ENCODE measurements at regions not wholly inside any gene's neighbourhood (a gene's known extent, or its start where the extent isn't known, plus 50 kb on each side); places are given as distances from the start of the nearest gene placed in this dataset.

DNA sequence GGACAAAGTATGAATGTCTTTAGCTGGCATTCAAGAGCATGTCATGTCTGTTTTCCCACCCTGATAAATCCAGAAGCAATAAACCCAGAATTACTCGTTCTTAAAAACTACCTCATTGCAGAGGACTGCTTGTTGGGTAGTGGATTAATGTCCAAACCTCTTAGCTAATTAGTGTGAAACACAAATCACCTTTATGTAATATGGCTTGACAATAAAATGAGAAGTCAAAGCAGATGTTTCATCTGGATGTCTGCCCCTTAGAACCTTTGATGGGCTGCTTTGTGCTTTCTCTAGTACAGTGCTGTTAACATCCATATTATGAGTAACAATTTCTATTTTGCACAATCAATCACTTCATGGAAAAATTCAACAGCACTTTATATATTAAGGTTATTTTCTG, 149.1 kb upstream of the TUT7 start:
- no peaks in the 10 kb centered on the region for H3K9me3 ChIP-seq
- no peaks in the 10 kb centered on the region for H3K36me3 ChIP-seq
- intact Hi-C loops (cut with DNase I; ENCODE audit: low total_unique reads), result no loop called here
- H3K27me3 ChIP-seq (replicated peaks in 1 of 7), result peaks cover 0 to 5% (median 0%) of the 10 kb centered on the region in 7 donors
- H3K27ac ChIP-seq, result no peak overlapping the region
- WGBS, 5 donors, result 58 to 82% (median 65%) methylated on average over 1 of the region's 1 CpG
- no peak for DNase-seq
- TF ChIP-seq POLR2AphosphoS5 (IDR thresholded peaks at IDR 0.05) (no peak), POLR2A (IDR thresholded peaks at IDR 0.05) (no peak)
- TF ChIP-seq, protein P1, sequence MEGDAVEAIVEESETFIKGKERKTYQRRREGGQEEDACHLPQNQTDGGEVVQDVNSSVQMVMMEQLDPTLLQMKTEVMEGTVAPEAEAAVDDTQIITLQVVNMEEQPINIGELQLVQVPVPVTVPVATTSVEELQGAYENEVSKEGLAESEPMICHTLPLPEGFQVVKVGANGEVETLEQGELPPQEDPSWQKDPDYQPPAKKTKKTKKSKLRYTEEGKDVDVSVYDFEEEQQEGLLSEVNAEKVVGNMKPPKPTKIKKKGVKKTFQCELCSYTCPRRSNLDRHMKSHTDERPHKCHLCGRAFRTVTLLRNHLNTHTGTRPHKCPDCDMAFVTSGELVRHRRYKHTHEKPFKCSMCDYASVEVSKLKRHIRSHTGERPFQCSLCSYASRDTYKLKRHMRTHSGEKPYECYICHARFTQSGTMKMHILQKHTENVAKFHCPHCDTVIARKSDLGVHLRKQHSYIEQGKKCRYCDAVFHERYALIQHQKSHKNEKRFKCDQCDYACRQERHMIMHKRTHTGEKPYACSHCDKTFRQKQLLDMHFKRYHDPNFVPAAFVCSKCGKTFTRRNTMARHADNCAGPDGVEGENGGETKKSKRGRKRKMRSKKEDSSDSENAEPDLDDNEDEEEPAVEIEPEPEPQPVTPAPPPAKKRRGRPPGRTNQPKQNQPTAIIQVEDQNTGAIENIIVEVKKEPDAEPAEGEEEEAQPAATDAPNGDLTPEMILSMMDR (IDR thresholded peaks at IDR 0.05 in 8 of 11, conservative IDR thresholded peaks at IDR 0.05 in 3 of 11), result no peak
- H3K4me3 ChIP-seq, result no peak overlapping the region
- no peaks in the 10 kb centered on the region for H3K4me1 ChIP-seq

DNA sequence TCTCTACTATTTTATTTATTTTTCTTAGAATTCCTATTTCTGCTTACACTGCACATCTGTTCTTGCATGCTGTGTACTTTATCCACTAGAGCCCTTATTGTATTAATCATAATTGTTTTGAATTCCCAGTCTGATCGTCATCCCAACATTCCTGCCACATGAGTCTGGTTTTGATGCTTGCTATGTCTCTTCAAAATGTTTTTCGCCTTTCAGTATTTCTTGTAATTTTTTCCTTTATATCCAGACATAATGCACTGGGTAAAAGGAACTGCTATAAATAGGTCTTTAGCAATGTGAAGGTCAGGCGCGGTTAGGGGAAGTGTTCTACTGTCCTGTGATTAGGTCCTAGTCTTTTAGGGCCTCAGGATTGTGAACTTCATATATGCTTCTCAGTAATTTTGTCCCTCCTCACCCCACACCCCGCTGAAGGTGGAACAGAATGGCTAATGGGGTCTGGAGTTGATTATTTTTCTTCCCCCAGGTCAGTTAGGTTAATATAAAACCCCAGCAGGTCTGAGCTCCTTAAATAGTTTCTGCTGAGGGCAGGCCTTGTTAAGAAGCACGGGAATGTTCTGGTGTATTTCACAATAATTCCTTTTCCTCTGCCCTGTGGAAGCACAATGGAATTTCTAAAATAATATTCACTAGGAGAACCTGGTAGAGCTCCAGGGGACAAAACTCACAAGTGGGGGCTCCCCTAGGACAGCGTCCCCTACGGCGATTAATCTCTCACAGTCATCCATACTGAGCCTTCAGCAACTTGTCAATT, 146.6 kb upstream of the TUT7 start:
- no peak overlapping the region for H3K4me3 ChIP-seq
- H3K27me3 ChIP-seq (replicated peaks in 1 of 7), result peaks cover 0 to 5% (median 0%) of the 10 kb centered on the region in 7 donors
- TF ChIP-seq, protein P1 (IDR thresholded peaks at IDR 0.05 in 8 of 11, conservative IDR thresholded peaks at IDR 0.05 in 3 of 11), result no peak
- H3K4me1 ChIP-seq, result no peaks in the 10 kb centered on the region
- H3K9me3 ChIP-seq, result no peaks in the 10 kb centered on the region
- H3K27ac ChIP-seq, result no peak overlapping the region
- WGBS, 5 donors, result 68 to 75% (median 69%) methylated on average over 9 of the region's 9 CpGs
- DNase-seq, result no peak
- intact Hi-C loops (cut with DNase I; ENCODE audit: low total_unique reads), result no loop called here
- H3K36me3 ChIP-seq, result no peaks in the 10 kb centered on the region

DNA sequence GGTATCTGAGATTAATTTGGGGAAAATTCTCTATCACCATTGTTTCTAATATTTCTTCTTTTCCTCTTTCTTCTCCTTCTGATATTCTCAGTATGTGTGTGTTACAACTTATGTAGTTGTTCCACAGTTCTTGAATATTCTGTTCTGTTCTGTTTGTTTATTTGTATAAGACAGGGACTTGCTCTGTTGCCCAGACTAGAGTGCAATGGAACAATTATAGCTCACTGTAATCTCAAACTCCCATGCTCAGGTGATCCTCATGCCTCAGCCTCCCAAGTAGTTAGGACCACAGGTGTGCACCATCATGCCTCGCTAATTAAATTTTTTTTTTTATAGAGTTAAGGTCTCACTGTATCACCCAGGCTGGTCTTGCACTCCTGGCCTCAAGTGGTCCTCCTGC, 145.8 kb upstream of the TUT7 start:
- Histone ChIP-seq H3K4me1 (no peaks in the 10 kb centered on the region), H3K4me3 (no peak overlapping the region), H3K9me3 (no peaks in the 10 kb centered on the region), H3K27ac (no peak overlapping the region), H3K27me3 (replicated peaks in 1 of 7) (peaks cover 0 to 5% (median 0%) of the 10 kb centered on the region in 7 donors), H3K36me3 (no peaks in the 10 kb centered on the region)
- no peak for DNase-seq
- intact Hi-C loops (cut with DNase I; ENCODE audit: low total_unique reads), result no loop called here
- WGBS, 5 donors, result 83 to 96% (median 90%) methylated on average over 1 of the region's 1 CpG
- TF ChIP-seq, protein P1 (IDR thresholded peaks at IDR 0.05 in 8 of 11, conservative IDR thresholded peaks at IDR 0.05 in 3 of 11), result no peak
- TF ChIP-seq POLR2AphosphoS5 (IDR thresholded peaks at IDR 0.05) (no peak), POLR2A (IDR thresholded peaks at IDR 0.05) (no peak)

DNA sequence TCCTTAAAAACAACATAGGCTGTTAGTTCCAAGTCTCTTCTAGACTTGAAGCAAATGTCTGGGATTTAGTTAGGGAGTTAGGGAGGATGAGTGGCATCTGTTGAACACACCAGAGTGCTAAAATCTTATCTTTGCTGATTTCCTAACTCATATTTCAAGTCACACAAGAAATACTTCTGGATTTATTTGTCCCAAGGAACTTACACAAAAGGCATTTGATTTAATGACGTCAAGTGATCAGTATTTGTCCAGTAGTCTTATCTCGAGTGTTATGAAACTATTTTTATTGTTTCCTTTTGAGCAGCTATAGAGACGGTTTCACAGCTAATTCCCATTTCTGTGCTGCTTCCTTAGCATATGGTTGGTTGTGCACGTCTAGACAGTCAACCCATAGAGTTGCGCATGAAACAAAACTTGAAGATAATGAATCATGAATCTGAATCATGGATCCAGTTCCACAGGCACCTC, 140.5 kb upstream of the TUT7 start:
- H3K4me3 ChIP-seq, result no peak overlapping the region
- no peaks in the 10 kb centered on the region for H3K9me3 ChIP-seq
- intact Hi-C loops (cut with DNase I; ENCODE audit: low total_unique reads), result no loop called here
- WGBS, 5 donors, result 31 to 47% (median 40%) methylated on average over 5 of the region's 5 CpGs
- TF ChIP-seq POLR2AphosphoS5 (IDR thresholded peaks at IDR 0.05) (no peak), POLR2A (IDR thresholded peaks at IDR 0.05) (no peak)
- TF ChIP-seq, protein P1 (IDR thresholded peaks at IDR 0.05 in 8 of 11, conservative IDR thresholded peaks at IDR 0.05 in 3 of 11), result no peak
- H3K27me3 ChIP-seq (replicated peaks in 1 of 7), result no peaks in the 10 kb centered on the region
- no peak overlapping the region for H3K27ac ChIP-seq
- H3K4me1 ChIP-seq, result no peaks in the 10 kb centered on the region
- DNase-seq, result no peak
- H3K36me3 ChIP-seq, result no peaks in the 10 kb centered on the region

Measured in spleen (tissue), 11 donors.